Endometrium (tissue), 2 donors: ENCODE measurements at regions not wholly inside any gene's neighbourhood (a gene's known extent, or its start where the extent isn't known, plus 50 kb on each side); places are given as distances from the start of the nearest gene placed in this dataset.

Experiments
- FAIRE-seq: peaks from 2 replicates; lab custom pipeline; 2012; peaks lifted over from hg19 to GRCh38; lab: Jason Lieb, UNC
- donor health status: control.
- donor health status: control.

- no peak for FAIRE-seq
These were observed 123.4 kb downstream of the SPCS3 start for GRCh38 chr4:176443117-176443516.

DNA sequence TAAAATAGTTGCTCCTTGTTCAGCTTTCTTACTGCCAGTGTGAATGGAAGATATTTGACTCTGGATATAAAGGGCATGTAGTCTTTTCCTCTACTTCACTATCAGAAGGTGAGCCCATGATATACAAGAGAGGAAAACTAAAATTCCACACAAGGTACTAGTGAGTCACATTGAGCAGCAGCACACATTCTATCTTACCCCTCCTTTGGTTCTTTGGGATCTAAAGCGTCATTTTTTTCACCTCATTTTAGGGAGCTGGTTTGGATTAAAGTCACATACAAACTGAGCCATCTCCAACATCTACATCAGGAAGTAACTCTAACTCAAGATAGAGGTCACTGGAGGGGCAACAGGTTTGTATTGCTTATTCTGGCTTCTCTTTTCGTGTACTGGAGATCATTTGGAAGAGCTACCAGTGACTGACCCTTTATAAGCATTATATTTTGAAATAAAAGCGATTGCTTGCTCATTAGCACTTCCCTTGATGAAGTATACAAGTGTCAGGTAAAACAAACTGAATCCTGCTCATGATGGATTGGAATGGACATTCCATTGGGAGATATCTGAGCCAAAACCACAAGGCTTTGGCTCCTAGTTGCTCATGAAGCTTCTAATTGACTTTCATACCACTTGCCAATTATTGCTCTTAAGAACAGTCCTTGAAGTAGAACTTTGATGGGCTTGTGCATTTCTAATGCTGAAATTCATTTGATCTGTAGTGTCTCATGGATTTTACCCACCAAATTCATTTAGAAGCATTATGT is 124.1 kb downstream of the SPCS3 start:
- FAIRE-seq = no peak

- FAIRE-seq = no peak
These were observed 125.0 kb downstream of the SPCS3 start for GRCh38 chr4:176444741-176445140.

DNA sequence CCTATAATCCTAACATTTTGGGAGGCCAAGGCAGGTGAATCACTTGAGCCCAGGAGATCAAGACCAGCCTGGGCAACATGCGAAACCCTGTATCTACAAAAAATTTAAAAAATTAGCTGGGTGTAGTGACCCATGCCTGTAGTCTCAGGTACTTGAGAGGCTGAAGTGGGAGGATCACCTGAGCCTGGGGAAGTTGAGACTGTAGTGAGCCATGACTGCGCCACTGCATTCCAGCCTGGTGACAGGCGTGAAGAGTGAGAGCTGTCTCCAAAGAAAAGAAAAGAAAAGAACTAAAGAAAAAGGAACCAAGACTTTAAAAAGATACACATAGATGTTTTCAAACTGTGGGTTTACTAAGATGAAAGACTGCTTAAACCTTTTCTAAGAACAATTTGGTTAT is 129.0 kb downstream of the SPCS3 start:
- no peak for FAIRE-seq

- FAIRE-seq = no peak
These were observed 131.7 kb downstream of the SPCS3 start for GRCh38 chr4:176451443-176451842.

DNA sequence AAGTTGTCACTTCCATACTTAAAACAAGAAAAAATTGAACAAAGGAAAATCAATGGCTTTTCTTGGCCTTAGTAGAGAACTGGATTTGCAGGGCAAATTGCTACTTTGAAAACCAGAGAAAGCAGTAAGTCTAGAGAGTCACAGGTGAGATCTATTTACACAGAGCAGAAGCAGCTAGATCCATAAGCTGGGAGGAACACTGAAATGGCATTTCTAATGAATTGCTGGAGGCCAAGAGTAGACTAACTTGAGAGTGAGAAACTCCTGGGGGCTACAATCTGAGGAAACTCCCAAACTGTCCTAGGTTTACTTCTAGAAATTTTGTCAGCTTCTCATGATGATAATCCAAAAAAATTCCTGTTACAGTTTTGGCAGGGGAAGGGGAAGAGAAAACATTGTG is 133.3 kb downstream of the SPCS3 start:
- FAIRE-seq = no peak

GRCh38 chr4:176453658-176454057 is 133.9 kb downstream of the SPCS3 start:
- no peak for FAIRE-seq

DNA sequence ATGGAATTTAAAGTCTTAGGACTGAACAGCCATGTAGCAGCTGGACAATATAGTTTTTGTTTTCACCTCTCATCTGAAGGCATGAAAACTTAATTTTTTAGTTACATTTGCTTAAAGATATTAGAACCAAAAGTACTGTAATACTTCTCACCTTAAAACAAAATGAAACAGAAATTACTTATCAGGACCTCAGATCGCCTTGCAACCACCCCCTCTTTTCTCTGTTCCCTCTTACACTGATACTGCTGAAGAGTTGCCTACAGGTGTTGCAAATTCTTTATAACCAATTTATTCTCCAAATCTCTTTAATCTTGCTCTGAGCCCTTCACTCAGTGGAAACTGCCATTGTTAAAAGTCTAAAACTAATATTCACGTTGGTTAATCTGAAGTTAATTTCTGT is 145.0 kb downstream of the SPCS3 start:
- FAIRE-seq = no peak

DNA sequence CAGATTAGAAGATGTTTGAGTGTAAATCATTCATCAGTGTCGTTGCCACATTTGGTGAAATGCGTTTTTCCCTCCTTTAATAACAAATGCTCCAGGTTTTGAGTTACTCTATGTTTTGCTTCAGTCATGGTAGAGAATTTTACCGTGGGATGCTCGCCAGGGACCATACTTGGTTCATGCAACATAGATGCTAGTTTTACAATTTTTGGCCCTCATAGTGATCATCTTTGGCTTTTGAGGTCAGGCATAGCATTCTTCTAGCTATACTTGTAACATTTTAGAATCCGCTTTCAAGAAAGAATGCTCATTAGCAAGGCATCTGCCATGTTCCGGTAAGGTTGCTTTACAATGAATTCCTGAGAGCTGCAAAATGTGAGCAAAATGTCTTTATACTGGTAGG is 147.2 kb downstream of the SPCS3 start:
- no peak for FAIRE-seq

DNA sequence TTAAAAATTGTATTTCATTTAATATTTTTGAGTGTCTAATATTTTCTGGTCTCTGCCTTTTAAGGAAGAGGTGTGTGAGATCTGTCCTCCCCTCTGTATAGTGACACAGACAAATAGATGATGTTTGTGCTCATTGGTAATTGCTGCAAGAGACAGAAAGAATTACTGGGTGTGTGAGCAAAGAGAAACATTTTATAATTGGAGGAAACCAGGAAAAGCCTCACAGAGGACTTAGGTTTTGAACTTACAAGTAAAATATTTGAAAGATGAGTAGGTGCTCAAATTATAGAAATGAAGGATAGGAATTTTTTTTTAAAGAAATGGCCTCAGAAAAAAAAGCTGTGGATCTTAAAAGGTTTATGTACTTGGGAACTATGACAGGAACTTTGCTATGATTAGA is 149.8 kb downstream of the SPCS3 start:
- FAIRE-seq = no peak

DNA sequence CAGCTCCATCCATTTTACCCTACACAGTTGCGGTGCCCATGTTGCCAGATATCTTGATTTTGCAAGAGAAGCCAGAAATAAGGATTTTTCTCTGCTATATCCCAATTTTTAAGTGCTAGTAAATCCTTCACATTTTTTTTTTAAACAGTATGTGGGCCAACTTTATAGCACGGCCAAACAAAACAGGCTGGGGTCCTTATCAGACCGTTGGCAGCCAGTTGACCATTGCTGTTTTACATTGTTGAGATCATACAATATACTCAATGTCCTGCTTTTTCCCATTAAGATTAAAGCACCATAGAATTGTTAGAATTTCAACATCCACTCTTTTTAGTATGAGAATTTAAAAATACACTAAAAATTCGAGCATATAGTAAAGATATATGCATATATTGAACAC is 150.9 kb downstream of the SPCS3 start:
- FAIRE-seq = no peak

GRCh38 chr4:176475067-176475466 is 155.3 kb downstream of the SPCS3 start:
- no peak for FAIRE-seq

DNA sequence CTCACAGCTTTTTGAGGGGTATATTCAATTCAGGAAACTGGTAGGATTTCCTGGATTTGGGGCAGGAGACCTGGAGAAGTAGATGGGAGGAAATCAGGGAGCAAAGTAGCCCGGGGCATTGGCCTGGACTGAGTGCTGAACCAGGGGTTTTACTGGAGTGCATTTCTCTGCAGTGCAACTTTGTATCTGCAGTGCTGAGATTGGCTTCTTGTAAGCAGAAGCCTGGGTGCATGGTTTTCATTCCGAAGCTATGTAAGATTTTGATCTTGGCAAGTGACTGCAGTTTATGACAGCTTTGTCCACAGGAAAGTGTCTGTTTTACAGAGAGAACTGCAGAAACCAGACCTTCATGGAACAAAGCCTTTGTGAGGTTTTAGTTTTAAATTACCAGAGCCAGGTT is 158.3 kb downstream of the SPCS3 start:
- FAIRE-seq = no peak

DNA sequence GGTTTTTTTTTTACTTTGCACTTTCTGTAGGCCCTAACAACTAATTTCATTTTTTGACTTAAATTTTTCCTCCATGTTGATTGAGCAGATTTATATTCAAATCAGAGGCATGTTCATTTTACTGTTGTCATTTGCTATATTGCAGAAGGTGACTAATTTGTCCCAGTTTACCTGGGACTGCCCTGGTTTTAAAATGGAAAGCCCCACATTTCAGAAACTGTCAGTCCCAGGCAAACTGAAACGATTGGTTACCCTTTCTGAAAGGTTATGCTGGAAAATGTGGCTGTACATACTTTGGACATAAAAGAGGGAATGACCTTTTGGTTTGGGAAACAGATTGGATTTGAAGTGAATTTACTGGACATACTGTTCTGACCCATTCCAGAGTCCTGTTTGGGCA is 160.0 kb downstream of the SPCS3 start:
- FAIRE-seq = no peak

DNA sequence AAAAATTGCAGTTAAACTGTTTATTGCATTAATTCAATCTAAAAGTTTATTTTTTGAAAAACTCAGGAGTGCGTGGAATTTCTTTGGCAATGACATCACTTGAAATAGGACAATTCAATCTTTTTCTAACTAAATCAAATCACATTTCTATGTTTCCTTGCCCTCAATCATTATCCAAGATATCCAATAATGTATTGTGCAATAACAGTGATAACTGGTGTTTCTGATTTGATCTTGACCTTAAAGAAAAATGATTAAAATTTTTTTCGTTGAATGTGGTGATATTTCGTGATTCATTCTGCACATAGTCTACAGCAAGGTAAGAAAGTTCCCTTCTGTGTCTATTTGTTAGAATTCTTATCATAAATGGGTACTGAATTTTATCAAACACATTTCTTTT is 163.2 kb downstream of the SPCS3 start:
- no peak for FAIRE-seq

GRCh38 chr4:176484301-176484984 is 164.7 kb downstream of the SPCS3 start:
- no peak for FAIRE-seq

DNA sequence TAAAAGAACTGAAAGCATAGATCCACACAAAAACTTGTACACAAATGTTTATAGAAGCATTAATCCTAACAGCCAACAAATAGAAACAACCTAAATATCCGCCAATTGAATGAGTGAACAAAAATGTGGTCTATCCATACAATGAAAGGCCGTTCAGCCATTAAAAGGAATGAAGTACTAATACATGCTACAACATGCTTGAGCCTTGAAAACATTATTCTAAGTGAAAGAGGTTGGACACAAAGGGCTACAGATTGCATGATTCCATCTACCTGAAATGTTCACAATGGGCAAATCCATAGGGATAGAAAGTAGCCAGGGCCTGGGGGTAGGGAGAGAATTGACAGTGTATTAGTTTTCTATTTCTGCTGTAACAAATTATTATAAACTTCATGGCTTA is 169.2 kb downstream of the SPCS3 start:
- no peak for FAIRE-seq

GRCh38 chr4:176492646-176493302 is 173.0 kb downstream of the SPCS3 start:
- FAIRE-seq = no peak

DNA sequence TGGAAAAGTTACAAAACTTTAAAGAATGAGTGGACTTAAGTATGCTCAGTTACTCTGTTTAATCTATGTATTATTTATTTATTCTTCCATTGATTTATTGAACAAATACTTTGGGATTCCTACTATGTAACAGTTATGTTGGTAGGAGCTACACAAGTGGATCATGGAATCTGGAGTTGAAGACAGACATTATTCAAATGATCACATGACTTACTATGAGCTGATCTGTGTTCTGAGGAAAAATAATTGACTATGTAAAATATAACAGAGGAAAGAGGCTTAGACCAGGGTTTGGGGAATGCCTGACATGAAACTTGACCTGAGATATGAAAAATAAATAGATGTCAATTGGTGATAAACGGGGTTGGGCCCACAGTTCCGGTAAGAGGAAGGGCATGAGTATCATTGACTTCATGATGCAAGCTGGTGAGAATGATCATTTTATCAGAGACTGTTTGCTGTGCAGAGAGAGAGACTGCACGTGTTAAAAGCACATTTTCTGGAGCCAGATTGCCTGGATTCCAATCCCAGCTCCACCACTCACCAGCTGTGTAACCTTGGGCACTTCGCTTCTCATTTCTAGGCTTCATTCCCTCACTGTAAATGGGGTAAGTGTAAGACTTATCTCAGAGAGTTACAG is 179.0 kb downstream of the SPCS3 start:
- FAIRE-seq = no peak

DNA sequence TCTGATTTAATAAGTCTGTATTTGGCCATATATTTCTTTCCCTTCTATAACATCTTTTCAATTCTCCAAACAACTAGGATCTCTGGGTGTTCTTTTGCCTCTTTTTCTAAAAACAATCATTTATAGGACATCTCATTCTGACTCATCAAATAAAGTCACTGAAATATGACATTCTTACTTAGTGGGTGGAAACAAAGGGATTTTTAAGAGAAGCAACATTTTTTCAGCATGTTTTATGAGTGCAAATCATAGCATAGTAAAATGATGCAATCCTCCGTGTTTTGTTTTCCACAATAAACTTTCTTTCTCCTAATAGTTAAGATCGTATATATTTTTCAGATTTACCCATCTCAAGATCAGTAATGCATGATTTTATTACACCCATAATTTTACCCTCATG is 179.8 kb downstream of the SPCS3 start:
- peak; percentile 35 for FAIRE-seq

- no peak for FAIRE-seq
These were observed 181.1 kb downstream of the SPCS3 start for GRCh38 chr4:176500894-176501293.

GRCh38 chr4:176504118-176504517 is 184.4 kb downstream of the SPCS3 start:
- no peak for FAIRE-seq
